ENCODE measurements at regions not wholly inside any gene's neighbourhood (a gene's known extent, or its start where the extent isn't known, plus 50 kb on each side); places are given as distances from the start of the nearest gene placed in this dataset.

DNA sequence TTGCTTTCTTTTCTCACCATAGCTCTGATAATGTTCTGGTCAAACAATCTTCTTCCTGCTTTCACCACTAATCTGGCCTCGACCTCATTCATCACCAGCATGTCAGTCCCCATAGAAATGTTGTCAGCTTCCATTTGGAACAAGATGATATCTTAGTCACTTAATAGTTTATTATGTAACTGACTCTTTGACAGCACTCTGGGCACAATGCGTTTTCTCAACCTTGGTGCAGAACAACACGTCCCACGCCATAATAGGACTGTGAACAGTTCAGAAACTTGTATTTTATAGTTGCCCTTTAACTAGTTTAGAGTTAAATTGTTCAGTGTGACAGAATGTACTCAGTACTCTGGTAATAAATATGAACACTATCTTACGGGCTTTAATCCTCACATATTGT, 106.0 kb downstream of the MC4R start:
- TF ChIP-seq, protein P1, sequence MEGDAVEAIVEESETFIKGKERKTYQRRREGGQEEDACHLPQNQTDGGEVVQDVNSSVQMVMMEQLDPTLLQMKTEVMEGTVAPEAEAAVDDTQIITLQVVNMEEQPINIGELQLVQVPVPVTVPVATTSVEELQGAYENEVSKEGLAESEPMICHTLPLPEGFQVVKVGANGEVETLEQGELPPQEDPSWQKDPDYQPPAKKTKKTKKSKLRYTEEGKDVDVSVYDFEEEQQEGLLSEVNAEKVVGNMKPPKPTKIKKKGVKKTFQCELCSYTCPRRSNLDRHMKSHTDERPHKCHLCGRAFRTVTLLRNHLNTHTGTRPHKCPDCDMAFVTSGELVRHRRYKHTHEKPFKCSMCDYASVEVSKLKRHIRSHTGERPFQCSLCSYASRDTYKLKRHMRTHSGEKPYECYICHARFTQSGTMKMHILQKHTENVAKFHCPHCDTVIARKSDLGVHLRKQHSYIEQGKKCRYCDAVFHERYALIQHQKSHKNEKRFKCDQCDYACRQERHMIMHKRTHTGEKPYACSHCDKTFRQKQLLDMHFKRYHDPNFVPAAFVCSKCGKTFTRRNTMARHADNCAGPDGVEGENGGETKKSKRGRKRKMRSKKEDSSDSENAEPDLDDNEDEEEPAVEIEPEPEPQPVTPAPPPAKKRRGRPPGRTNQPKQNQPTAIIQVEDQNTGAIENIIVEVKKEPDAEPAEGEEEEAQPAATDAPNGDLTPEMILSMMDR (conservative IDR thresholded peaks at IDR 0.05 in 1 of 2, IDR thresholded peaks at IDR 0.05 in 1 of 2; ENCODE audit: low read depth in 1 of 2, low read length in 2 of 2), result no peak
- TF ChIP-seq EZH2 (IDR thresholded peaks at IDR 0.05; ENCODE audit: low read length, missing control alignments), result no peak
